HG03103 (cell line): ENCODE measurements at regions not wholly inside any gene's neighbourhood (a gene's known extent, or its start where the extent isn't known, plus 50 kb on each side); places are given as distances from the start of the nearest gene placed in this dataset.

Source experiments
- ATAC-seq: cut with Tn5 transposase; IDR thresholded peaks from one replicate; pipeline ENCODE4 v1.9.1; 2021; ENCODE audit warnings: low read depth; ENCODE audit not compliant: unreplicated experiment

DNA sequence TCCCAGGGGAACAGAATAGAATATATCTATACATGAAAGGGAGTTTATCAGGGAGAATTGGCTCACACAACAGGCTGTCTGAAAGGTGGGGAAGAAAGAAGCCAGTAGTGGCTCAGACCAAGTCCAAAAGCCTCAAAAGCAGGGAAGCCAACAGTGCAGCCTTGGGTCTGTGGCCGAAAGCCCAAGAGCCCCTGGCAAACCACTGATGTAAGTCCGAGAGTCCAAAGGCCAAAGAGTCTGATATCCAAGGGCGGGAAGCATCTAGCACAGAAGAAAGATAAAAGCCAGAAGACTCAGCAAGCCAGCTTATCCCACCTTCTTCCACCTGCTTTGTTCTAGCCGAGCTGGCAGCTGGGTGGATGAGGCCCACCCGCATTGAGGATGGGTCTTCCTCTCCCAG lies 172.5 kb downstream of the CCDC71L start:
- ATAC-seq, result no peak

DNA sequence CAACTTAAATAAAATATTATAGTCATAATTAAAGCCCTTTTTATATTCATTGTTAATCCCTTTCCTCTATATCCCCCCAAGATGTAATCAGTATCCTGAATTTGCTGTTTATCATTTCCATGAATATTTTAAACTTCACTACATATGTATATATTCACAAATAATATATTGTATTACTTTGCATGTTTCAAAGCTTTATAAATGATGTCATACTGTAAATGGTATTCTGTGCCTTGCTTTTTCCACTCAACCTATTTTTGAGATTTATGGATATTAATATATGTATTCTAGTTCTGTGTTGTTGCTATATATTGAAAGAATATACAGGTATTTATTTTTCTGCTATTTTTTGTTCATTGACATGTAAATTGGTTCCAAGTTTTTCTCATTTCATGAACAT lies 173.1 kb downstream of the CCDC71L start:
- ATAC-seq, result no peak

DNA sequence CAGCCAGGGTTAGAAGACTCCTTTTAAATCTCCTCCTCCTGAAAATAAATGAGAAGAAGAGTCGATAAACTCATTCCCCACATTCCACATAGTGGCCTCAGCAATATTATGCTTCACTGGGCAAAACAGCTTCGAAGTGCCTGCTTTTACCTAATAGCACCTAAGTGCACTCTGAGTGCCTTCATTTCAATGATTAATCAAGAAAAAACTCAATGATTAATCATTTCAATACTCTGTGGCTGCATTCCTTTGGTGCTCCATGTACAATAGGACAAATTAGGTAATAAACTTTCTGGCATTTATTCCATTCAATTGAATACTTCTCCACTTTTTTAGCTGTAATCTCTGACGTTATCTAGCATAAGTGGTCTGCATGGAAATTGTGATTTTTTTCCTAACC lies 174.6 kb downstream of the CCDC71L start:
- no peak for ATAC-seq

DNA sequence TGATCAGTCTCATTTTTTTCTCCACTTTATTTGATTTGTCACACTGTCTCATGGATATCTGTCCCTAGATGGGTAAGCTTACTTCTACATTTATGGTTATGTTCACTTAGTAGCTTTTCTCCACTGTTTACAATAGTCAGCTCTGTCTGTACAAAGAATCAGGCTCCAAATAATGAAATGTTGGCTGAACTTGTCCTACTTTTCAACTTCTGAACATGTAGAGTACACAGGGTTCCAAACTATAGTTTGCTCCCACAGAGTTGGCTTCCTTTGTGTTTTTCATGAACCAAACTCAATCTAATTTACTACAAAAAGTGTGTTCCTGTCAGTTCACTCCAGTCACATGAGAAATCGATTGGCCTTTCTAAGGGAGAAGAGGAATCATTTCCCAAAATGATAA lies 175.0 kb downstream of the CCDC71L start:
- ATAC-seq, result no peak

DNA sequence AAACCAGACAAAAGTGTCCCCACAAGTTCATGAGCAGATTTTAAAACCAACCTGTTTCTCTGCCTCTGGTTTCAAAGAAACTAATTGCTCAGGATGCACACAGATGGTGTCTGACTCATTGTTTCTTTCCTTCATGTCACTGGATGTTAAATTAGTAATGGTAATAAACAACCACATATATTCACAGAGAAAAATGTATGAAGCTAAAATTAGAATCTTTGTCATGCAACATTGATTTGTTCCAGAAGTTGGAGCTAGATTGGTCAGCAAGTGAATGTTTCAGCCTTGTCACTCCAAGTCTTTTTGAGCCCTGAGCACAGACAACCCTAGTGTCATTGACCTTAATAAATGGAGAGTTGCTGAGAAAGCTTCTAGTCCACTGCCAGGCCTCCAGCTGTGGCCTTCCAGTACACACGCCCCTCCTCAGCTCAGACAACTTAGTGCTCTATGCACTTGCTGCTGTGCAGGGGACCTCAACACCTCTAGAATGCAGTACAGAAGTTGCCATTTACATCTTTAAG lies 175.9 kb downstream of the CCDC71L start:
- ATAC-seq, result no peak

DNA sequence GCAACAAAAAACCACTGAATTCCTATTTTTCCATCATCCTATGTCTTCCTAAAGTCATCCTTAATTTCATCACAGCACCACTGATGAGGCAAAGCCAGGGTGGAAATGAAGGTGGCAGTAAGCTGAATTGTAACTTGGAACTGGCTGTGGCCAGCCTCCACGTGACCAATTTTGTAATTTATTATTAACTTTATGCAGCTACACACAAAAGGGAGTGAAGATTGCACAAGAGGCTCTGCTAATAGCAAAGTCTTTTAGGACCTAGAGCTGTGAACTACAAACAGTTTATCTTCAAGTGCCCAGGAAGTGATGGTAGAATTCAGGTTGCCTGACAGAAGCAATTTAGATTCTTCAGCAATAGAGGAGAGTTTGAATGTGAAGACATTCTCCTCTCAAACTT lies 176.4 kb downstream of the CCDC71L start:
- no peak for ATAC-seq

DNA sequence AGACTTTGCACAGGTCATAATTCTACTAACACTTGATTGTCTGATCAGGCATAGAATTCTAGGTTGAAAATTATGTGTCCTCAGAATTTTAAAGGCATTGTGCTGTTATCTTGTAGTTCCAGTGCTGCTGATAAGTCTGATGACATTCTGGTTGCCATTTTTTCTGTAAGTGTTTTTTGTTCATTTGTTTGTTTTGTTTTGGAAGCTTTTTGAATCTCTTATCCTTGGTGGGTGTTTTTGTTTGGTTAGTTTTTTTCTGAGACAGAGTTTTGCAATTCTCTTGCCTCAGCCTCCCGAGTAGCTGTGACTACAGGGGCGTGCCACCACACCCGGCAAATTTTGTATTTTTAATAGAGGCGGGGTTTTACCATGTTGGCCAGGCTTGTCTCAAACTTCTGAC lies 178.9 kb downstream of the CCDC71L start:
- ATAC-seq, result no peak

DNA sequence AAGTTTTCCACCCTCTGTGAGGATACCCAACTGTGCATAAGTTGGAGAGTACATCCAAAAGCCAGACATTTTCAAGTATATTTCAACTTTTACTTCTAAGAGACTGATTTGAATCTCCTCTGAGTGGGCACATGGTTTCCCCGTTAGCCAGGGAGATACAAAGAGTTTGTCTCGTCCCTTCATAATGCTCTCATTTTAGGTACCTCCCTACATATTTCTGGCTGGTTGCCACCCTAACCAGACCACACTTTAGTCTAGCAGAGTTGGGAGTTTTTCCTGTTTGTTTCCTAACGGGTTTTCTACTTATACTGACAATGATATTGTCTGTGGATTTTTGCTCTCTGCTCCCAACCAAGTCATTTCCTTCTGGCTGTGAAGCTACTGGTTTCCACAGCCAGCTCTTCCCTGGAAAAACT lies 180.3 kb downstream of the CCDC71L start:
- no peak for ATAC-seq

DNA sequence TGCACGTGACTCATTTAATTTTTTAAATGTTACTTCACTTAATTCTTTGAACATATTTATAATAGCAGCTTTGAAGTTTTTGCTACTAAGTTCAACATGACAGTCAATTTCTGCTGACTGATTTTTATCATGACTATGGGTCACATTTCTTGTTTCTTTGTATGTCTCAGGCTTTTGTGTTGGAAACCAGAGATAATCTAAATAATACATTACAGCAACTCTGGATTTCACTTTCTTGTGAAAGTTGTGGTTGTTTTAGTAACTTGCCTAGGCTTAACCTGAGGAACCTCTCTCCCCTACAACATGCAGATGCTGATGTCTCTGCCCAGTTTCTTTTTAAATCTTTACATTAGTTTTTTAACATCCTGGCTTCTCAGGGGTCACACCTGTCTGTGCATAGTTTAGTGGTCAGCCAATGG lies 180.8 kb downstream of the CCDC71L start:
- no peak for ATAC-seq

DNA sequence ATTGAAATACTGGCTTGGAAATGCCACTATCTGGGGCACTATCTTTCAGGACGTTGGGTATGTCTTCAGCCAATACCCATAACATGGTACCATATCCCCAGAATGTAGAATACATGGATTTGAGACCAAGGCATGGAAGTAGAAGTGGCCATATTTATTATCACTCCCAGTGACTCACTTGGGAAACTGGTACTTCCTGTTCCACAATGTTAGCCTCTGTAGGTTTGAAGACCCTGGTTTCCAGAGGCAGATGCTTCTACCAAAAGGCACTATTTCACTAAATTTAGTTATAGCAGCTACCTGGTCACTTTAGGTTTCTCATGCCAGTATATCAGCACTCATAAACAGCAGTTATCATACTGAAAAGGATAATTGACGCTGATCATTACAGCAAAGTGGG lies 184.2 kb downstream of the CCDC71L start:
- no peak for ATAC-seq

DNA sequence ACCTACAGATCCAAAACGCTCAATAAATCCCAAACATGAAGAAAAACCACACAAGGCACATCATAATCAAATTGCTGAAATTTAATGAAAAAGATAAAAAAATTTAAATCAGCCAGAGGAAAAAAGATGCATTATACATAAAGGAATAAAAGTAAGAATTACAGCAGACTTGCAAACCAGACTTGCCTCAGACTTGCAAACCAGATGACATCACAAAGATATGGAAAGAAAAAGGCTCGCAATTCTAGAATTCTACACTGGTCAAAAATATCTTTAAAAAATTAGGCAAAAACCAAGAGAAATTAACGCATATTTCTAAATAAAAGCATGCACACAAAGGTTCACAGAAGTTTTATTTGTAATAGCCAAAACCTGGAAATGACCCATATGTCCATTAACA lies 188.0 kb upstream of the NAMPT start:
- ATAC-seq, result no peak

DNA sequence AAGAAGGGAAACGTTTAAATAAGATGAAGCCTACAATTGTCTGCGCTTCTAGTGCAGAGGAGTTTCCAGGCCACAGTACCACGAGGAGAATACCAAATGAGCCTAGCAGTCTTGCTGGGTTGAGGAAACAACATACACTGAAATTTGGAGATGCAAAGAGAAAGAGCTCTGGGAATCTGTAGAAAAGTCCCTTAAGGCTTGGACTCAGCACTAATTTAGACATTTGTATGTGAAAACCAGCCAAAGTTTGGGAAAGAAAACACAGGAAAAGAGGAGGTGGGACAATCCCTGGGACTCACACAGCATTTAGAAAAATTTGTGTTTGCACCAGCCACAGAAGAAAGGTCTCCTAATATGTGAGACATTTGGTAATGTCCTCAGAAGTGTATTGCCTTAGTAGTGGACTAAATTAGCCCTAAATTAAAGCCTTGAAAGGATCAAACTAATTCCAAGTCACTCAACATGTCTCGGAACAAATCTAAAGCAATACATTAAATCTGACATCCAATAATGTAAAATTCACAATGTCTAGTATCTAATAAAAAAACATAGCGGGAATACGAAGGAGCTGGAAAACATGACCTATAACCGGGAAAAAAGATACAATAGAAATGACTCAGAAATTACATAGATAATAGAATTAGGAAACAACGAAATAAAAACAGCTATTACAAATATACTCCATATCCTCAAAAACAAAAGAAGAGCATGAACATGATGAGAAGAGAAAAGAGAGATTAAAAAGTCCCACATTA lies 187.1 kb upstream of the NAMPT start:
- ATAC-seq, result no peak

DNA sequence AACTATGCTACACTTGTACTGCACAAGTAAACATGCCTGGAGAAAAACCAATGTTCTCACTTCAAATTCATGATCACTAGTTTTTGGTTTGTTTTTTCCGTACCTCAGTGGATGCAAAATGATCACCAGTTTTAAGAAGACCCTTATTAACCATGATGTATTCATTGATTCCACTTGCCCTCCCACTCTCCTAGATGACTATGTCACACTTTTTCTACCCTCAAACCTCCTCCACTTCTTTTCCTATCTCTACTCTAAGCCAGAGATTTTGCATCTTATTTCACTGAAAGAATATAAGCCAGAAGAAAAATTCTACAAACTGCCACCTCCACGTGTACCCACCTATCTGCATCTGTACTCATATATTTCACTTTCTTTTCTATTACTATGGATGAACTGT lies 186.2 kb upstream of the NAMPT start:
- no peak for ATAC-seq

DNA sequence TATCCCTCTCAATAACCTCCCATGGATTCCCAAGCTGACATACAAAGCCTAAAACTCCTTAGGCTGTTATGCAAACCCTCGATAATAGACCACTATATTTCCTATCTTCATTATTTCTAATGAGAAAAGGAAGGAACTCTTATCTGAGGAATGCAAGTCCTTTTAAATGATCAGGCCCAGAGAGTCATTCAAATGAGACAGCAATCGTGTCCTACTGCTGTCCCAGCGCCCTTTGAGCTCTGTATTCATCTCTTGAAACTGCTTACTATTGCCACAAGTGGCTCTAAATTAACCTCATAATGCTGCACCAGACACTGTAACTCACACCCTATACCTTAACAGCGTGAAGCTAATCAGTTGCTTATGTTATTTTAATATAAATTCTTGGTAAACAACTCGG lies 182.1 kb upstream of the NAMPT start:
- no peak for ATAC-seq

DNA sequence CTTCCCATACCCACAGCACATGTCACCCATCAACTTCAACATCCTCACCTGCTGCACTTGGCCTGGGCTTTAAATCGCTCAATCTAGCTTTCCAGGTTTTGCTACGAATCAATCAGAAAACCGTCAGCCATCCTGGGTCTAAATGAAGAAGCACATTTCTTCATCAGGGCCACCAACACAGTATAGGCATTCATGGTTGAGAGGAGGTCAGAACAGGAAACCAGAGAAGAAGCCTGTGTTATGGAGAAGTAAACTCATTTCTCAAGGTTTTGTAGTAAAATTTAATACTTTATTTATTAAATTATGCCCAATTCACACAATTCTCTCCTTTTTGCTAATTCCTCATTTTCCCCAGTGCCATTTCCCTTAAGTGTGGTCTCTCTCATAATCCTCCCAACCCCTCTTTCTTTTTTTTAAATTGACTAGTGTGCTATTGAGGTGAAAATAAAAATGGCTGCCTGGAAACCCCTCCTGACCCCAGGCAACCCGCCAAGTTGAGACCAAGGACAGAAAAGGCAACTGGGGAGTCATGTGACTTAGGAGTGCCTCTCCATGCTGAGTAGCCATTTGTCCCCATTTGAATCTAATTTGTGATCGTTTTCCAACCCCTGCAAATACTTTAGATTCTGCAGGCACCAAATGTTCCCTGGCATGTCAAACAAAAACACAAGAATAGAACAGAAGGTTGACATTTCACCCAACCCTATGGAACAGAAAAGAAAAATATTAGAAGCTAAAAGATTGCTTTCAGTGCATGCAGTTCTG lies 181.1 kb upstream of the NAMPT start:
- no peak for ATAC-seq

DNA sequence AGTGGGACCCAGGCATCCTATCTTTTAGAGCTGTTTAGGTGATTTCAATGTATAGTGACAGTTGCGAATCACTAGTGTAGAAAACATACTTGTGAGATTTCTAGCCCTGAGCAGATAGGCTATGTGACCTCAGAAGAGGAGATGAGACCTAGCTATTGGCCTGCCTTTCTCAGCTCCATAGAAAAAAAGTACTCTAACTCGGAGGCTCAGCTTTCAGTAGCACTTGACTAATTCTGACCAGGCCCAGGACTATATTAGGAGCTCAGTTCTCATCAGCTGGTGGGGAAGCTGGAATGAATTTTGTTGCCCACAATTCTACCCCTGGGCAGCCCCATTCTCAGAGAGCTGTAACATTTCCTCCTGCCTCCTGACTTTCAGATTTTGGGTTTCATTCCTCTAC lies 179.9 kb upstream of the NAMPT start:
- no peak for ATAC-seq

DNA sequence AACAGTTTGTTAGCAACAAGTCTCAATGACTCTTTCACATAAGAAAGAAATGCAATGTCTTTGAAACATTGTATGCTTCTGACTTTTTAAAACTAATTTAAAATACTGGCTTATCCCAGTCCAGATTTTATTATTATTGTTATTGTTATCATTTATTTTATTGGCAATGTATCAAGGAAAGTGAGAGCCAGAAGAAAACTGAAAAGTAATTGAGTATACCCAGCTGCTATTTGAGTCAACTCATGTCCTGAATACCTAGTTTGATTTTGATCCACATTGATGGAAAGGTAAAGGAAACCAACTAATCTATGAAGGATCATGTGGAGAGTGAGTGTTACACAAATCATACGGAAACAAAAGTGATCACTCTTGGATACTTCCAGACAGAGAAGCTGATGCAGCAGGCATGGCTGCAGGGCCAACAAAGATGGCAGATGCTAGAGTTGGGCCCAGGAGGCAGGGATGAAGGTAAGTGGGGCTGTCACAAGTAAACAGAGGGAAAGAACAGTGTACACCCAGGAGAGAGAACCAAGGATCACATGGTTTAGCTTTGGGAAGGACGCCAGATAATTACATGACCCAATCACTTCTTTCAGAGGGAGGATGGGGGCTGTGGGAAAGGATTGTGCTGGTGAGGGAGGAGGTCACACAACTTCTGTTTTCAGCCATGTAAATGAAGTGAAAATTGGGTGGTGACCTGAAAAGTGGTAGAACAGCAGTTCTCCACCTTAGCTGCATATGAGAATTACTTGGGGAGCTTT lies 179.2 kb upstream of the NAMPT start:
- ATAC-seq, result no peak

DNA sequence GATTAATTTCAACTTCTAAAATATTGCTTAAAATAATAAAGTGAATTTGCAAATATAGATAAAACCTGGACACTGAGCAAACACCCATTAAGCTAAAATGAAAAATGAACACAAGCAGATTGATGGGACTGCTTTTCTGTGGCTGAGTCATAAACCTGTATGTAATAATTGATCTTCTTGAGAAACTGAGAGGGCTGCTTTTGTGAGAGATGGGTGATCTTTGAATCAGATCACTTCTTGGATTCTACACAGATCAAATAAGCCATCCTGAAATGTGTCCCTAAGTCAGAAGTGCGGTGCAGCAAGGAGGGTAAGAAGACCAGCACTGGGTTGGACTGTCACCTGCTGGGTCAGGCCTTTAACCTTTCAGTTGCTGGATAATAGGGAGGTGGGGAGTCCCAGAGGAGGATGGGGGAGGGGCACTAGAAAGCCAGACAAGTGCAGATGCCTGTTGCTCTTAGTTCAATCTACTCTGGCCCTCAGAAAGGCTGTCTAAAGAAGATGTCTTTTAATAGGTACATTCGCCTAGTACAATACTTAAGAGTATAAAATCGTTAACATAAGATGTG lies 178.2 kb upstream of the NAMPT start:
- ATAC-seq, result no peak

DNA sequence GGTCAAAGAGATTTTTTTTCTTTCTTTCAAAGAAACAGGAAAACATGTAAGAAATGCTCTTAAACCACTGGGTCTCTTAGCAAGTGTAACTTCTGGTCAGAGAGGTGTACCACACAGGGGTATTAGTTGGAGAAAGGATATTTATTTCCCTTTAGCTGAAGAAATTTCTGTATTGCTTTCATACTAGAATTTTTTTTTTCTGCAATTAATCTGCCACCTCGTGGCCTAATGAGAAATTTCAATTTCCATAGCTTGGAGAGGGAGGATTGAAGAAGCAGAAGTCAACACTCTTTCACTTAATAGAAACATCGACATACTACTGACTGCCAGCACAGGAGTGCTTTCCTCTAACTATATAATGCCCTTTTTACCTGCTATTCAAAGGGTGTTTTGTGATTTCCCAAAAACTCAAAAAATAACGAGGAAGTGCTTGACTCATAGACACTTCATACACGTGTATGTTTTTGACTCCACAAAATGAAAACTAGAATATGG lies 177.6 kb upstream of the NAMPT start:
- no peak for ATAC-seq

DNA sequence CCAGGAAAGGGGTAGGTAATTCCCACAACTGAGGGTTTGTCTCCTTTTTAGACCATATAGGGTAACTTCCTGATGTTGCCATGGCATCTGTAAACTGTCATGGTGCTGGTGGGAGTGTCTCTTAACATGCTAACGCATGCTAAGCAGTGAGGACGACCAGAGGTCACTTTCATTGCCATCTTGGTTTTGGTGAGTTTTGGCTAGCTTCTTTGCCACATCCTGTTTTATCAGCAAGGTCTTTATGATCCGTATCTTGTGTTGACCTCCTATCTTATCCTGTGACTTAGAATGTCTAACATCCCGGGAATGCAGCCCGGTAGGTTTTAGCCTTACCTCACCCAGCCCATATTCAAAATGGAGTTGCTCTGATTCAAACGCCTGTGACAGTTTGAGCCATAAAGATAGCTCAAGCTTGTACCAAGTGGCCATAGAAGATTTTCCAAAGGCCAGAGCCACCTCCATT lies 176.0 kb upstream of the NAMPT start:
- no peak for ATAC-seq
